Activated T-cell treated with anti-CD3 and anti-CD28 coated beads, Interleukin-2, amount 50 U/mL, for 1 hour (primary cell): ENCODE measurements at regions not wholly inside any gene's neighbourhood (a gene's known extent, or its start where the extent isn't known, plus 50 kb on each side); places are given as distances from the start of the nearest gene placed in this dataset.
"Not testable (repeated sequence)": the region's sequence is repeated elsewhere in the genome, so short reads cannot be mapped to it uniquely, and the experiment has no call there.

Source experiments
- DNase-seq: peaks from one replicate; pipeline ENCODE4 v3.0.0-alpha.2; 2020

GRCh38 chr6:169099411-169100202 is 154.0 kb downstream of the THBS2 start:
- no peak for DNase-seq

- not testable (repeated sequence) for DNase-seq
Measured at GRCh38 chr6:169098651-169099050, 155.0 kb downstream of the THBS2 start.

- no peak for DNase-seq
Measured at GRCh38 chr6:169098116-169098515, 155.5 kb downstream of the THBS2 start.

GRCh38 chr6:169097381-169097959 is 156.2 kb downstream of the THBS2 start:
- DNase-seq: no peak

- no peak for DNase-seq
Measured at GRCh38 chr6:169096388-169096787, 157.3 kb downstream of the THBS2 start.

GRCh38 chr6:169095153-169095552 is 158.5 kb downstream of the THBS2 start:
- no peak for DNase-seq

GRCh38 chr6:169094552-169094950 is 159.1 kb downstream of the THBS2 start:
- DNase-seq: no peak

GRCh38 chr6:169093770-169094551 is 159.7 kb downstream of the THBS2 start:
- no peak for DNase-seq

GRCh38 chr6:169093066-169093723 is 160.5 kb downstream of the THBS2 start:
- no peak for DNase-seq

- no peak for DNase-seq
Measured at GRCh38 chr6:169092375-169092774, 161.3 kb downstream of the THBS2 start.

- not testable (repeated sequence) for DNase-seq
Measured at GRCh38 chr6:169090514-169091127, 163.0 kb downstream of the THBS2 start.

- no peak for DNase-seq
Measured at GRCh38 chr6:169088762-169089161, 164.9 kb downstream of the THBS2 start.

- DNase-seq: no peak
Measured at GRCh38 chr6:169087443-169088041, 166.1 kb downstream of the THBS2 start.

GRCh38 chr6:169086616-169087015 is 167.0 kb downstream of the THBS2 start:
- not testable (repeated sequence) for DNase-seq

GRCh38 chr6:169086020-169086419 is 167.6 kb downstream of the THBS2 start:
- no peak for DNase-seq

- DNase-seq: no peak
Measured at GRCh38 chr6:169085466-169085865, 168.2 kb downstream of the THBS2 start.

- DNase-seq: not testable (repeated sequence)
Measured at GRCh38 chr6:169084557-169084956, 169.1 kb downstream of the THBS2 start.

- no peak for DNase-seq
Measured at GRCh38 chr6:169084067-169084466, 169.6 kb downstream of the THBS2 start.

GRCh38 chr6:169083508-169083874 is 170.2 kb downstream of the THBS2 start:
- no peak for DNase-seq

GRCh38 chr6:169082817-169083507 is 170.7 kb downstream of the THBS2 start:
- DNase-seq: no peak

- DNase-seq: no peak
Measured at GRCh38 chr6:169082093-169082492, 171.6 kb downstream of the THBS2 start.

- no peak for DNase-seq
Measured at GRCh38 chr6:169081248-169081647, 172.4 kb downstream of the THBS2 start.
